Stimulated activated CD8-positive, alpha-beta memory T cell treated with anti-CD3 and anti-CD28 coated beads, Interleukin-12 subunit alpha, Interleukin-12 subunit beta, amount 100 ng/mL, for 24 hours (primary cell): ENCODE measurements at regions not wholly inside any gene's neighbourhood (a gene's known extent, or its start where the extent isn't known, plus 50 kb on each side); places are given as distances from the start of the nearest gene placed in this dataset.

Experiments
- DNase-seq: peaks from one replicate; pipeline ENCODE4 v3.0.0-alpha.2; 2020; ENCODE audit errors: extremely low read depth

DNA sequence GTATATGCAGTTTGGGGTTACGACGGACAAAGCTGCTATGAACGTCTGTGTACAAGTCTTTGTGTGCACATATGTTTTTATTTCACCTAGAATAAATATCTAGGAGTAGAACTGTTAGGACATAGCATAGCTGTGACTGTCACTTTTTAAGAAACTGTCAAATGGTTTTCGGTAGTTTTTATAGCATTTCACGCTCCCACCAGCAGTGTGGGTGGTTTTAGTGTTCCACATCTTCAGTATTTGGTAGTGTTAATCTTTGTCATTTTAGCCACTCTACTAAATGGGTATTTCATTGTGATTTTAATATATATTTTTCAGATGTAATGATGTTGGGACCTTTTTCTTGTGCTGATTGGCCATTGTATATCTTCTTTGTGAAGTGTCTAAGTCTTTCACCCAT is 109.1 kb upstream of the BCAT1 start:
- DNase-seq: no peak

GRCh38 chr12:25056486-25057130 is 107.7 kb upstream of the BCAT1 start:
- no peak for DNase-seq

- DNase-seq: no peak
Measured at GRCh38 chr12:25056011-25056410, 107.1 kb upstream of the BCAT1 start.

GRCh38 chr12:25054783-25055144 is 105.9 kb upstream of the BCAT1 start:
- peak; percentile 34 for DNase-seq

DNA sequence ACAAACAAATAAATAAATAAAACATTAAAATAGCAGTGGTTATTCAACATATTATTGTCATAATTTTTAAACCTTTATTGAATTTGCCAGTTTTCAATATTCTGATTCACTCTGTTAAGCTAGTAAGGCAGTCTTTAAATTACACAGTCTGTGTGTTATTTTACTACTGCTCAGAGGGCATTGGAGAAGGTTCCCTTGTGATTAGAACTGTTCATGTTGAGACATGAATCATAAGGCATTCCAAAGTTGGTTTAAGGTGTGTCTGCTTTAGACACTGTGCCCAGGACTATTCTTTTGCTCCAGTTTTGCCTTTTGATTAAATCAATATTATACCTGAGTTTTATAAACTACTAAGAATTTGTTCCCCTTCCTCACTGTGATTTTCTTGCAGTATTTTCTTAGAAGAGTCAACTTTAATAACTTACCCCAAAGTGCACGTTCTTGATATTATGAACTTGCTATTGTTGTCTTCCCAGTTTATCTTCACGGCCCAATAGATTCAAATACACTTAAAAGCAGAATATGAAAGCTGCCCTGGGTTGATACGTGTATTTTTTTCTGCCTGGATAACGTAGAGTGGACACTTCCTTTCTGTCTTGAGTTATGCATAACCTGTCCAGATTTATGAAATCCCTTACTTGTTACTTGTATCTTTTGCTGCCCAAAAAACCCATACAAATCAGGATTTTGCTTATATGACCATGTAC is 105.3 kb upstream of the BCAT1 start:
- DNase-seq: no peak

GRCh38 chr12:25052914-25053211 is 104.0 kb upstream of the BCAT1 start:
- DNase-seq: no peak

DNA sequence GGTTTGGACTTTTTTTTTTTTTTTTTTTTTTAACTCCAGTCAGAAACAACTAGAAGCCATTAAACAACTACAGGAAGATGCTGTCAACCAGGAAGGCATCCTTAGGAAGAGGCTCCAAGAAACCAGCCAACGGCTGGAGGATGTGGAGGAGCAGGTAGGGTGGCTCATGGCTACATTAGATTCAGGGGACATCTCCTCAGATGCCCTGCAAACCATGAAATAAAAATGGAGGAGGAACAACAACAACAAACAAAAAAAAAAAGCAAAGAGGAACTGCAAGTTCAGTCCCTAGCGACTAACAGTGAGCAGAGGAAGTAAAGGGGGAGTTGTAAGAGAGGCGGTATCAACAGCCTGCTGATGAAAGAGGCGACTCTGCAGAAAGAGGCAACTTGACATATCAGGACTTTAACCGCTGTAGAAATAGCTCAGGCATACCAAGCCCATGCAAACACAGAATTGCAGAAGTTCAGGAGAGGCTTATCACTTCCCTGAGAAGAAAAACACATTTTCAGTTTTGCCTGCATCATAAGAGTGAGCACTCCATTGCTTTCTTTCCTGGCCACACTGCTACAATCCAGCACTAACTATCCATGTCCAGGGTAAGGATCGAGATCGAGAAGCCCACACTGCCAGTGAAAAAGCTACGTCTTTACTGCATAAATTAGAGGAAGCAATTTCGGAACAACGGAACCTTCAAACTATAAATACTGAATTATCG is 103.5 kb upstream of the BCAT1 start:
- DNase-seq: no peak

DNA sequence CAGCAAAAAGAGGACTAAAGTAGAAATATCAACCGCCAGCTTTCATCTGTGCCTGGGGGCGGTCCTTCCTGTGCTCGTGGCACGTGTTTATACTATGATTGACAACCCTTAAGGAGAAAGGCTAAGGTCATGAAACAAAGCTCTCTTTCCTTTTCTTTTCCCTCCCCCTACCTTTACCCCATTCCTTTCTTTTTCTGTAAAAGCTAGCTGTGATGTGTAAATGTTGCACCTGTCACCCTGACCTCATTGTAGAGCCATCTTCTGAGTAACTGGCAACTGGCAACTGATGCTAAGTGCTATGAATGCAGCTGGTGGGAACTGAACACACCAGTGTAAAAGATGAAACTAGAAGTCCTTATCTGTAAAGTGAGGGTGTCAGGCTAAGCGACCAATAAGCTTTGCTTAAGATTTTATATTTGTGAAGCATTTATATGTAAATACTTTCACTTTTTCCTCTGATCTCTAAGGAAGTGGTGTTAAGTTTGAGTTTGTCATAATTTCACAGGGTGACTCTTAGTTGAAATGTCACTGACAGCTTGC is 102.8 kb upstream of the BCAT1 start:
- DNase-seq: no peak

DNA sequence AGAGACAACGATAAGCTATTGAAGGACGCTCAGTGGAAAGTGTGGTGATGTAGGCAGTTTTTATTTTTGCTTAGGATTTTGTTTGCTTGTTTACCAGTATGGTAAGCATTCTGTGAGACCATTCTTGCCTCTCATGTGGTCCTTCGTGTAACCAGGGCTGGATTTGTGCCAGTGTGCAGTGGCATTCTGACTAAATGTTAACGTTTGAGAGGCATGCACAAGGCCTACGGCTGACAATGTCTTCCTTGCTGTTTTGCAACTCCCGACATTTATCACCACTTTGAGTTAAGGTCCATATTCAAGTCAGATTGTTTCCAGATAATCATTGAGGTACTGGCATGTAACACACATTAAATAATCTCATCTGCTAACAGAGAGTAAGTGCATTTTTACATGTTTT is 102.3 kb upstream of the BCAT1 start:
- no peak for DNase-seq

- no peak for DNase-seq
Measured at GRCh38 chr12:25045869-25046268, 97.0 kb upstream of the BCAT1 start.

DNA sequence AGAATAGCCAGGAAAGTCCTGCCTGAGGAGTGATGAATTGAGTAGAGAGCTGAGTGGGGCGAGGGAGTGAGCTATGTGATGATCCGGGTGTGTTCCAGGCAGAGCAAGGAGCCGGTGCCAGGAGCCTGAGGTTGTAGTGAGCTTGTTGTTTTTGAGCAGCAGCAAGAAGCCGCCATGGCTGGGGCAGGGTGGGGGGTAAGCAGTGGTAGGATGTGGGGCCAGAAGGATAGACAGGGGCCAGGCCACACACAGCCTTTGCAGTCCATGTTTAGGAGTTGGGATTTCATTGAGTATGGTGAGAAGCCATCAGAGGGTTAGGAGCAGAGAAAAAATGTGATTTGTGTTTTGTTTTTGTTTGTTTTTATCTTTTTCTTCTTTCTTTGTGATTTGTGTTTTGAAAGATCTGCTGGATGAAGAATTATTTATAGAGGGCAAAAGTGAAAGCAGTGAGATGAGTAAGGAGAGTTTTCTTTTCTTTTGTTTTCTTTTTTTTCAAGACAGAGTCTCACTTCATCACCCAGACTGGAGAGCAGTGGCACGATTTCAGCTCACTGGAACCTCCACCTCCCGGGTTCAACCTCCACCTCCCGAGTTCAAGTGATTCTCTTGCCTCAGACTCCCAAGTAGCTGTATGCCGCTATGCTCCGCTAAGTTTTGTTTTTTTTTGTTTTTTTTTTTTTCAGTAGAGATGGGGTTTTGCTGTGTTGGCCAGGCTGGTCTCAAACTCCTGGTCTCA is 92.3 kb upstream of the BCAT1 start:
- DNase-seq: no peak

DNA sequence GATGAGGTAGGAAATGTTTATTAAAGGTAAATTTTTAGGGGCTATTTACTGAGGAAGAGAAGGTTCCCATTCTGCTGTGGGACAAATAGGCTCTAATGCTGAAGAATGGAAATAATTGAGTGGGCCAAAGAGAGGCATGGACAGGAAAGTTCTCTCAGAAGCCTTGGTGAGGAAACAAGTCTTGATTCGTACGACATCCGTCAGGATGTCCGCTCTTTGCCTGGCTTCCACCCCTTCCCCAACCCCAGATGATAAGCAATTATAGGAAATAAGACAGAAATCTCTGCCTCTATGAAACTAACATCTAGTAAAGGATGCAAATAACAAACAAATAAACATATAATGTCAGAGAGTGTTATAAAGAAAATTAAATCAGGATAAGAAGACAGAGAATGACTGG is 91.7 kb upstream of the BCAT1 start:
- no peak for DNase-seq

- no peak for DNase-seq
Measured at GRCh38 chr12:25034676-25035075, 85.8 kb upstream of the BCAT1 start.

DNA sequence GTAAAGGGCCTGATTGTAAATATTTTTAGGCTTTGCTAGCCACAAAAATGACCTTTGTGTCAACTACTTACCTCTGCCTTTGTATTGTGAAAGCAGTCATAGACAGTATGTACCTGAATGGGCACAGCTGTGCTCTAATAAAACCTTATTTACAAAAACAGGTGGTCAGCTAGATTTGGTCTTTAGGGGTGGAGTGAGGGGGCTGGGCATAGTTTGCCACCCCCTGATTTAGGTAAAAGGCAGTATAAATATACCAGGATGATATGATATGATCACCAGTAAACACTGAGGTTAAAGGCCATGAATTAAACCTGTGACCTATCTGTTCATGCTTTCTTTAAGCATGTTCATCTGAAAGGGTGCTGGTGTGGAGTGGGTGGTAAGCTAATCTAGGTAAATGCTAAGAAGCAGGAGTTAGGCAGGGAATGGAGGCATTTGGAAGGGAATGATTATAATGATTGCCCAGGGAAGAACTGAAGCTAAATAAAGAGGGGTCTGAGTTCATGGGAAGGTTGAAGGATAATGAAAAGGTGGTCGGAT is 77.1 kb upstream of the BCAT1 start:
- DNase-seq: no peak

- no peak for DNase-seq
Measured at GRCh38 chr12:25025260-25025659, 76.4 kb upstream of the BCAT1 start.

- no peak for DNase-seq
Measured at GRCh38 chr12:25023808-25024207, 74.9 kb upstream of the BCAT1 start.

- DNase-seq: no peak
Measured at GRCh38 chr12:25020621-25021243, 71.8 kb upstream of the BCAT1 start.

GRCh38 chr12:25018146-25018545 is 69.2 kb upstream of the BCAT1 start:
- no peak for DNase-seq

DNA sequence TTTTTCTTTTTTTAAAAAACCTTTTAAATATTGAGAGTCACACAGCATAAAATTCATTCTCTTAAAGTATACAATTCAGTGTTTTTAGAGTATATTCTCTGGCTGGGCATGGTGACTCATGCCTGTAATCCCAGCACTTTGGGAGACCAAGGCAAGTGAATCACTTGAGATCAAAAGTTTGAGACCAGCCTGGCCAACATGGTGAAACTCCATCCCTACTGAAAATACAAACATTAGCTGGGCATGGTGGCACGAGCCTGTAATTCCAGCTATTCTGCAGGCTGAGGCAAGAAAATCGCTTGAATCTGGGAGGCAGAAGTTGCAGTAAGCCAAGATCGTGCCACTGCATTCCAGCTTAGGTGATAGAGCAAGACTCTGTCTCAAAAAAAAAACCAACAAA is 68.4 kb upstream of the BCAT1 start:
- no peak for DNase-seq

DNA sequence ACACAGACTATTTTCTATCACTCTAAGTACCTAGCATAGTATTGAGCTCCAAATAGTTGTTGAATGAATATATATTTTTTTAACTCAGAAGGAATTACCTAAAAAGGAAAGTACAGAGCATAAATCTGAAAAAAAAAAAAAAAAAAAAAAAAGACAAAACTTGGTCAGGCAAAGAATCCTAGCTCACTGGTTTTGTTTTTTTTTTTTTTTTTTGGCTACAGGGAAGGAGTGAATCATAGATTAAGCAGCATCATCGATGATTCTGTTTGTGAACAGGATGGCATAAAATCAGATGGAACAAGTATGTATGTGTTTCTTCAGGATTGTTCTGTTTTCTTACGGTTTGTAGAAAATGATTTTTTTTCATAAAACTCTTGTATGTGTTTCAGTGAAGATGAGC is 66.1 kb upstream of the BCAT1 start:
- DNase-seq: no peak

GRCh38 chr12:25013061-25013460 is 64.2 kb upstream of the BCAT1 start:
- DNase-seq: no peak
